ENCODE measurements at regions not wholly inside any gene's neighbourhood (a gene's known extent, or its start where the extent isn't known, plus 50 kb on each side); places are given as distances from the start of the nearest gene placed in this dataset.

DNA sequence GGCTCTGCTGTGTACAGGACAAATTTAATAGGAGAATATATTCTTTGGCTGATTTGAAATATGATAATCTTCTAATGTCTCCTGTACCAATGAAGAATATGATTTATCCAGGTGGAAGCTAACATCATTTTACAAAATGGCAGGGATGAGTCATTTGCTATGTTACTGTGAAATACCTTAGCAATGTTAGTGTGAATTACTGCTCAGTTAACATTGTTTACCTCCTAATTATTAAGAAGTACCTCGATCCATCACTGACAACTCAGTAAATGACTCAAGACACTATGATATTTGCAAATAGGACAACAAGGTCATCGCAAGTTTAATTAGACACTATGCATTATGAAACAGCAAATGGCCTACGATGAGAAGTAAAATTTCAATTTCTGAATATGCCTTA is 309.1 kb upstream of the EDNRB start:
- DNase-seq (ENCODE audit: low spot score) = no peak

DNA sequence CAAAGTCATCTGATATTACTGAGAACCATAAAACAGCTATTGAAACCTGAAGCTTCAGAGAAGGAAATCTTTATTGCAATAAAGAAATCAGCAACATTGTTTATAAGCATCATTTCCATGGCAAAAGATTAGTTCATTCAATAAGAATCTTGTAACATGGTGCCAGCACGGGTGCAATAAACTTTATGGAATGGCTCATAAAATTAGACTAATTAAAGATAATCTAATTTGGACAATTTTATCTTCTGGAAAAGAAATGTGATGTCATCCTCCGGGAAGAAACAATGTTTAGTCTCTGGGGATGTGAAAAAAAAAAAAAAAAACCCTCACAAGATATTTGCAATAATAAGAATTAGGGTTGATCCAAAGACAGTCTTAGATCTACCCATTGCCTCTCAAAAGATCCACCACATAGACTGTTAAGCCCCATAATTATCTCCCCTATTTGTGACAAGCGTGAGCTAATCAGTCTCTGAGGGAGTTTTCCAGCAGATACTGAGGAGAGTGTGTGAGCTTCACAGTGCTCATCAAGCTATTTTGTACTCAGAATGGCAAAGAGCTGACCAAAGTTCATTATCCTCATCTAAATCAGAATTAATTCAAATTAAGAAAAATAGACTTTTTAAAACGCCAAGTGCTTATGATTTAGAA is 297.0 kb upstream of the EDNRB start:
- DNase-seq (ENCODE audit: low spot score) = no peak

GRCh38 chr13:78201411-78201810 is 282.8 kb upstream of the EDNRB start:
- DNase-seq (ENCODE audit: low spot score) = no peak

DNA sequence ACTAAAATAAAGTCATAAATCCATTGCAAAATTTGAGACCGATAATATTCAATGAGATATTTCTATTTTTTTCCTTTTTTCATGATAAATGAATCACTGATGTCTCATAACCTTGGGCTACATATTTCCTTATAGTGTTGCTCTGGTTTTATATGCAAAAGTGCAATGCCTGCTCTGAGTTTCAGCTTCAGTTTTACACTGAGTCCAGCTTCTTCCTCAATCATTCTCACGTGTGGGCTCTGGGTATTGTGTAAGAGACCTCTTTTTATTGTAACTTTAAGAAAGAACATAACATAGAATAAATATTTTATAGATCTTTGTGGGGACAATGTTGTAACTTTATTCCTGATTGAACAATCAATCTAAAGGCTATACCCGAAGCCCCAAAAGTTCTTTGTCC is 280.2 kb upstream of the EDNRB start:
- no peak for DNase-seq (ENCODE audit: low spot score)

DNA sequence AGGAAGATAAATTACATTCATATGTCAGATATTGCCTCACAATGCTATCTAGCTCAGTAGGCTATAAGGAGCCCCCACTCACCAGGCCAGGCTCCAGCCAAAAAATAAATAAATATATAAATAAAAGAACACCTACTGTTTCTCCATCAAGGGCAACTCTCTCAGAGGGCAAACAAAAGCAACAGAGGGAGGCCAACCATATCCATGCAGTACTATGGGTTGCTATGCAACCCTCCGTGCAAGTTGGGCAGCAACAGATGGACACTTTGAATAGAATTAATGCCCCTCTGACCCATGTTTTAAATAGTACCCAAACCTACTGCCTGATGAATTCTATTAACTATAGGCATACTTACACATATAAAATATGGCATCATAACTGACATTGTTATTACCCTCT is 279.8 kb upstream of the EDNRB start:
- DNase-seq (ENCODE audit: low spot score) = no peak

DNA sequence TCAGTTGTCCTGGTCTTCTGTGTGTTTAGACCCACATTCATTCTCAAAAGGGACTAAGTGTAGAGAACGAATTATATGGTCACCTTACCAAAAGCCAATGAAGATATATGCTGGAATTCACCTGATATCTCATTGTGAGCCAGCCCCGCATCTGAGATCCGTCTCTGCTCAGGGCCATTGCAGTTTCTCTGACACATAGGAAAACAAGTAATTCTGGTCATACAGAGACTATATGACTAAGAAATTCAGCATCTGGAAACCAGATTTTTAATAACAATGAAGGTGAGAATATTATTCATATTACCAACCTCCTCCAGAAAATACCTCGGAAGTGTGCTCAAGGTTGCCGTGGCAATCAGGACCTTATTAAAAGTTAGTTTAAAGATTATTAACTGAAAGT is 278.6 kb upstream of the EDNRB start:
- DNase-seq (ENCODE audit: low spot score) = no peak

DNA sequence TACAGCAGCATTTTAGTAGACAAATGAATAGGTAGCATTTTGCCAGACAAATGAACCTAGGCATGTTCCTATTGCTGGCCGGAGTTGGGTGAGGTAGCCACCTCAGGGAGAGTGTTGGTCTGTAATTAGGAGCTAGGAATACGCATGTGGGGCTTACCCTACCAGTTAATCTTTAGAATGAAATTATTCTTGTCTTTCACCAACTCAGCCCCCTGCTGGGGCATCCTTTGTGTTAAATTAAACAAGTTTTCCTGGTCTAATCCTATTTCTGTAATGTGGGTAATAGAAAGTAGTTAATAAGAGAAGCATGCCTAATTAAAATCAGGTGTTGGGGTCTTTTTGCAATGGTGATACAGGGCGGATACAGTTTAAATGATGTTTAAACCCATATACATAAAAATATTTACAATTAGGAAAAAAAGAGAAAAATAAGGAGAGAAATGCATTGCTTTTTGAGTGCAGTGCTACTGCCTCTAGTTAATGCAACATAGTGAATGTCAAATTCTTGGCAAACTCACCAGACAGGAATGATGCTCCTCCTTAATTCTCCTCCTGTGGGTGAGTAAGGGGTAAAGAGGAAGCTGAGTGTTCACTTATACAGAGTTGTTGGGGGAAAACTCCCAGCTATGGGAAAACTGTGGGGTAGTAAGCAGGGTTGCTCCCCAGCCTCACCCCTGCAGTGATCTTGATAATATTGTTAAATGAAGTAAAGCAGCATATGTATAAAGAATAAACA is 276.4 kb upstream of the EDNRB start:
- DNase-seq (ENCODE audit: low spot score) = no peak

- no peak for DNase-seq (ENCODE audit: low spot score)
These were observed 275.2 kb upstream of the EDNRB start for GRCh38 chr13:78193846-78194245.

DNA sequence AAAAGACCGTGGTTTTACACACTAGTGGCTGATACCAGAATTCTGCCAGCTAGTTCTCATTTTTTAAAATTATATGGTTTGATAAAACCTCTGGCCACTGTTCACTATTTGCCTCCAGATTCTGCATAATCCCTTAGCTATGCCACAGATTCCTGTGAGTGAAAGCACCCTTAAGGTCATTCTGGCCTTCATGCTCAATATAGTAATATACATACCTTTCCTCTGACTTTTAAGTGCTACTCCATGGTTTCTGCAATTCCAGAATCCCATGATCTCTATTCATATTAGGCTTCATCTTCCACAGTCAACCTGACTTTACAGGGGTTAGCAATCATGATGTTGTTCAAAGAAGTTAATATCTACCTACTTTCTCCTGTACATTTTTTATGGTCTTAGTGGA is 274.1 kb upstream of the EDNRB start:
- no peak for DNase-seq (ENCODE audit: low spot score)

DNA sequence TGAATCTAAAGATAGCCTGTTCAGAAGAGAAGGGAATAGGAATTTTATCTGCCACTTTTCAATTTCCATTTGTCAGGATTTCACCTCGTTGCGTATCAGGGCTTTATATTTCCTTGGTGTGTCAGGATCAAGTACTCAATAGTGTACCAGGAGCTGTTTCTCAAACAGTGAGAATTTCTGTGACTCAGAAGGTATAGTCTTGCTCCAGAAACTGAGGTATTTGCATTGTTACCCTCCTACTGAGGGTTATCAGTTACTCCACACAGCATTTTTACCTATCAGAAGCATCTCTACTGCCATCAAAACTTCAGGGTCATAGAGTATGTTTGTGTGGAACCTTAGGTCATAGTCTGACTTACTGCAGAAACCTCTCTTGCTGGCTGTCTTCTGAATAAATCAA is 271.7 kb upstream of the EDNRB start:
- no peak for DNase-seq (ENCODE audit: low spot score)

DNA sequence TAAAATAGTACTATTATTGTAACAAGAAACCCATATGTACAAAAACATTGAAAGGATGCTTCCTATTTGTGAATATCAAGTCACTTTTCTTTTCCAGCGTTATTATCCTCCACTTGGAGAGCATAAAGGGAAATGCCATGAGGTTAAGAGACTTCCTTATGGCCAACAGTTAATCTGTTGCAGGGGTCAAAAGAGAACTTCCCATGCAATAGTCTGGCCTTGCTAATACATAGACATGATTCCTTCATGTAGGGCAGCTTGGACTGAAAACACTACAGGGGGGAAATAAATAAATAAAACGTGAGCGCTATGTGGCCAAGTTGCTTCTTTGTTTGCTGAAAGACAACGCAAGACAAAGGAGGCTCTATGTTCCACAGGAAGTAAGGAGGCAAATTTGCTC is 269.1 kb upstream of the EDNRB start:
- DNase-seq (ENCODE audit: low spot score) = no peak

DNA sequence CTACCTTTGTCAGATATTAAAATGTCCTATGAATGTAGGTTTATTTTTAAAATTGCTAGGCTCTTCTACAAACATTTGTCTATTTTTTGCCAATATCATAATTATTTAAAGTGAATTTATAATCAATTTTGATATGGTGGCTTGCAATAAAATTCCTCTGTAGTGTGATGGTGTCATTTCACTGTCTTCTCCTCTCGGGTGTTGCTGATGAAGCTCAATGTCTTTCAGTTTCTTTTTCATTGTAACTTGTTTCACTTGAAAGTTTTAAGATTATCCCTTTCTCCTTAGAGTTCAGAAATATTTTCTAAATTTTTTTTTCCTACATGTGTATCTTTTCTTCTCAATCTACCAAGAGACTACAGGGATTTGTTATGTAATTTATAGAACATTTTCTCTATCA is 267.1 kb upstream of the EDNRB start:
- no peak for DNase-seq (ENCODE audit: low spot score)

DNA sequence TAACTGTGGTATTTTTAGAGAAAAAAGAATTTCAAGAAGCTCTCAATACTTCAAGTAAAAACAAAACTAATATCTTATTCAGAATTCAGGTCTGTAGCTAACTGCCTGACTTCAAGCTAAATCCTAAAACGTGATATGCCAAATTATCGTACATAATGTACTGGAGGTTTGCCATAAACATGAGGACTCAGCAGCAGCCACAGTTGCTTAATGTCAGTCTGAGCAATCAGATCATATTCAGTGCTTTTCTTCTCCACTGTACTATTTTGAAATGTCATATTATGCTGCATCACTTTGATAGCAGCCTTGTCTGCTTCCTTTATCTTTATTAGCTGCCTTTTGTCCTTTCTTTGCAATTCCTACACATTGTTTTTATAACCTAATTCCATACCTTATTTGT is 265.1 kb upstream of the EDNRB start:
- no peak for DNase-seq (ENCODE audit: low spot score)

- no peak for DNase-seq (ENCODE audit: low spot score)
These were observed 264.2 kb upstream of the EDNRB start for GRCh38 chr13:78182813-78183212.

- no peak for DNase-seq (ENCODE audit: low spot score)
These were observed 258.7 kb upstream of the EDNRB start for GRCh38 chr13:78177306-78177705.

GRCh38 chr13:78176880-78177279 is 258.2 kb upstream of the EDNRB start:
- no peak for DNase-seq (ENCODE audit: low spot score)

- DNase-seq (ENCODE audit: low spot score) = no peak
These were observed 250.8 kb upstream of the EDNRB start for GRCh38 chr13:78169386-78169785.

- no peak for DNase-seq (ENCODE audit: low spot score)
These were observed 250.3 kb upstream of the EDNRB start for GRCh38 chr13:78168981-78169380.

GRCh38 chr13:78161266-78161665 is 242.6 kb upstream of the EDNRB start:
- no peak for DNase-seq (ENCODE audit: low spot score)

GRCh38 chr13:78160793-78161192 is 242.2 kb upstream of the EDNRB start:
- DNase-seq (ENCODE audit: low spot score) = no peak

DNA sequence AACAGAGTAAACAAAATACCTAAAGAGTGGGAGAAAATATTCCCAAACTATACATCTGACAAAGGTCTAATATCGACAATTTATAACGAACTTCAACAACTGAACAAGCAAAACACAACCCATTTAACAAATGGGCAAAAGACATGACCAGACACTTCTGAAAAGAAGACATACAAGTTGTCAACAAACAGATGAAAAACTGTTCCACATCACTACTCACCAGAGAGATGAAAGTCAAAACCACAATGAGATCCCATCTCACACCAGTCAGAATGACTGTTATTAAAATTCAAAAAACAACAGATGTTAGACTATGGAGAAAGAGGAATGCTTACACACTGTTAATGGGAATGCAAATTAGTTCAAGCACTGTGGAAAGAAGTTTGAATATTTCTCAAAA is 233.8 kb upstream of the EDNRB start:
- DNase-seq (ENCODE audit: low spot score) = no peak

DNA sequence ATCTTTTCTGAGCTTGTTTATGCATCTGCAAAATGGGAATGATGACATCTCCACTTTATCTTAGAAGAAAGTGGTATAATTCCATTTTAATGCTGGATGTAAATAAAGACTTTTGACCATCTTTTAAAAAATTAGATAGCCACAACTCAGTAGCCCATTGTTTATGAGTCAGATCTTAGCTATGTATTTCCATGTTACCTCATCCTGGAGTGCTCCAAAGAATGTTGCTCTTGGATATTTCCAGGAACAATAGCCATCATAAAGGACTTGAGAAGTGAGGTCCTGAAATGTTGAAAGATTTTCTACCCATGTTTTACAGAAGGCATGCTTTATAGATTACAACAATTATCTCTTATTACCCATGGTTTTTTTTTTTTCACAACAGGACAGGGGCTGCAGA is 229.3 kb upstream of the EDNRB start:
- DNase-seq (ENCODE audit: low spot score) = no peak

DNA sequence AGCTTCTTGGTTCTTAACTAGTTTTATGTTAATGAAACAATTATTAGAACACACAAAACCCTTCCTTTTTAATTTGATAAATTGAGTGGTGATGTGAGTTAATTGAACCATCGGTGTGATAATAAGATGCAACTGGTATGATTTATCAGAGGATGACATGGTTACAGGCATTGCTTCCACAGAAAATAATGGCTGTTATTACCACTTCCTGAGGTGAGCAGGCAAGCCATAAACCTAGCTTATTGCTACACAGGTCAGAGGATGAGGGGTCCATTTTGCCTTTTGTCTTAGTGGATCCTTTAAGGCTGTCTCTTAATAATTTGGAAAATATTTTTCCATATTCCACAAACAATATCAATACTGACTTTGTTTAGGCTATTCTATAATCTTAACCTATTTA is 226.6 kb upstream of the EDNRB start:
- no peak for DNase-seq (ENCODE audit: low spot score)

DNA sequence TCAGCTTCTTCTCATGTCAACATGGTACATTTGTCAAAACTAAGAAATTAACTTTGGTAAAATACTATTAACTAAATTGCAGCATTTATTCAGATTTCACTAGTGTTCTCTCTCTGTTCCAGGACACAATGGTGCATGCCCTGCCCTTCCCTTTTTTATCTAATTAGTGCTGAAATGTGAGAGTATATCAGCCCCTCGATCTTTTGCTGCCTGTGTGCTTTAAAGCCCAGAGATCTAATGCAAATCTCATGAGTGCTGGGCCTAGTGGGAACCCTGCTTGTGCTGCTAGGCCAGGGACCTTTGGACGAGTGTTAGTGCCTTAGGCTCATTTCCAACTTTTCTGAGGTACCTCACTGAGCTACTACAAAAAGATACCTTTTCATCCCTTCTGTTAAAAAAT is 221.1 kb upstream of the EDNRB start:
- no peak for DNase-seq (ENCODE audit: low spot score)

Measured in ecto neural progenitor cell (in vitro differentiated cells).